AG10803 (cell line): ENCODE measurements at regions not wholly inside any gene's neighbourhood (a gene's known extent, or its start where the extent isn't known, plus 50 kb on each side); places are given as distances from the start of the nearest gene placed in this dataset.
A peak's percentile ranks its signal among the peaks of the same experiment; 100 is the strongest.
"Not testable (repeated sequence)": the region's sequence is repeated elsewhere in the genome, so short reads cannot be mapped to it uniquely, and the experiment has no call there.

Experiments
- DNase-seq: peaks from one replicate; pipeline ENCODE4 v3.0.0; 2010; ENCODE audit warnings: low read depth
- H3K4me3 ChIP-seq: 2 replicates; pipeline ENCODE4 v1.5.1; 2011; ENCODE audit warnings: mild to moderate bottlenecking, low read length, control low read depth
- TF ChIP-seq, protein P1 (sequence below): conservative IDR thresholded peaks from 2 replicates; pipeline ENCODE4 v1.5.1; 2011; ENCODE audit warnings: mild to moderate bottlenecking, low read length, control low read depth, inconsistent platforms

DNA sequence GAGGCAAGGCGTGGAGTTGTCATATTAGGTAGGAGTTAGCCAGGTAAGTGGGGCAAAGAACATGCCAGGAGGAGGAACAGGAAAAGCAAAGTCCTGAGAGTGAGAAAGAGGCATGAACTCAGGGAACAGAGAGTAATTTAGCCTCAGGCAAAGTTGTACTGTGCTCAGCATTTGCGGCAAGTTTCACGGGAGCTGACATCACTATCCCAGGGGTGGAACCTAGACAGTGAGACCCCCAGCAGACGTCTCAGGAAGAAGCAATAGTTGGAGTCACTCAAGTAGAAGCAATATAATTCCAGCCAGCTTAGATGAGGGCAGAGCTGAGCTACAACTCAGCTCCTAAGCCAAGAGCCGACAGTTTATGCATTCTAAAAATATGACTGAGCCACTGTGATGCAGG, 426.0 kb upstream of the ISX start:
- no peak for DNase-seq

DNA sequence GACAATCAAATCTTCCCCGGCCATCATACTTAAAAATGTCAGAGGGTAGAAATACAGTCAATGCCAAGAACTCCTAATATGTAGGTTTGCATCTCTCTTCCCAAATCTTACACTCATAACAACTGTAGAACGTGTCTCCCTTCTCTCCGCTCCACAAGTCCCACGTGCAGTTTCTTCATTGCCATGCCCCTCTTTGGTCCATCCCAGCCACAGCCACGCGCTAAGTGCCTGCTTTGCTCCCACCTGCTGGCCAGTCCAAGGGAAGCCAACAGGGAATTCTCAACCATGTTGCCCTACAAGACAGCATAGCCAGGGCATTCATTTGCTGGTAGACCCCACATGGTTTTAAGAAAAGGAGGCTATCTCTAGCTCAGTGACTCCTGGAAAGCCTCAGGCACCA, 420.6 kb upstream of the ISX start:
- TF ChIP-seq, protein P1, sequence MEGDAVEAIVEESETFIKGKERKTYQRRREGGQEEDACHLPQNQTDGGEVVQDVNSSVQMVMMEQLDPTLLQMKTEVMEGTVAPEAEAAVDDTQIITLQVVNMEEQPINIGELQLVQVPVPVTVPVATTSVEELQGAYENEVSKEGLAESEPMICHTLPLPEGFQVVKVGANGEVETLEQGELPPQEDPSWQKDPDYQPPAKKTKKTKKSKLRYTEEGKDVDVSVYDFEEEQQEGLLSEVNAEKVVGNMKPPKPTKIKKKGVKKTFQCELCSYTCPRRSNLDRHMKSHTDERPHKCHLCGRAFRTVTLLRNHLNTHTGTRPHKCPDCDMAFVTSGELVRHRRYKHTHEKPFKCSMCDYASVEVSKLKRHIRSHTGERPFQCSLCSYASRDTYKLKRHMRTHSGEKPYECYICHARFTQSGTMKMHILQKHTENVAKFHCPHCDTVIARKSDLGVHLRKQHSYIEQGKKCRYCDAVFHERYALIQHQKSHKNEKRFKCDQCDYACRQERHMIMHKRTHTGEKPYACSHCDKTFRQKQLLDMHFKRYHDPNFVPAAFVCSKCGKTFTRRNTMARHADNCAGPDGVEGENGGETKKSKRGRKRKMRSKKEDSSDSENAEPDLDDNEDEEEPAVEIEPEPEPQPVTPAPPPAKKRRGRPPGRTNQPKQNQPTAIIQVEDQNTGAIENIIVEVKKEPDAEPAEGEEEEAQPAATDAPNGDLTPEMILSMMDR, result no peak
- no peak for DNase-seq
- H3K4me3 ChIP-seq, result no peak overlapping the region

More for the DNA sequence above, 426.0 kb upstream of the ISX start:
- TF ChIP-seq, protein P1, result no peak
- H3K4me3 ChIP-seq, result no peak overlapping the region

DNA sequence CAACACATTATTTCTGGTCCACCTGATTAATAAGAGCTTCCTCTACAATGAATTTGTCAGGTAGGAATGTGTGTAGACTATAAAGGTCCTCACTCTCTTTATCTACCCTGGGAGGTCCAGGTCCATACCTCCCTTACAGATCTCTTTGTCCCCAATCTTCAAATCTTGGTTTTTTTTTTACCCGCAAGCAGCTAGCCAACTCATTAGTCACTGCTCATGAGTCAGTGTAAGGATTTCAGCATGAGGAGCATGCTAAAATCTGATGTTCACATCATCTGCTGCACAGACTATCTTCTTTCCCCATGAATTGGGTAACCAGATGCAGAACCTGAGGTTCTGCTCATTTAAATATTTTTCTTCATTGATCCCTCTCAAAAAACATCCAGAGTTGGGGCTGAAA, 397.0 kb upstream of the ISX start:
- peak; percentile 51 for DNase-seq
- TF ChIP-seq, protein P1, result no peak
- no peak overlapping the region for H3K4me3 ChIP-seq

DNA sequence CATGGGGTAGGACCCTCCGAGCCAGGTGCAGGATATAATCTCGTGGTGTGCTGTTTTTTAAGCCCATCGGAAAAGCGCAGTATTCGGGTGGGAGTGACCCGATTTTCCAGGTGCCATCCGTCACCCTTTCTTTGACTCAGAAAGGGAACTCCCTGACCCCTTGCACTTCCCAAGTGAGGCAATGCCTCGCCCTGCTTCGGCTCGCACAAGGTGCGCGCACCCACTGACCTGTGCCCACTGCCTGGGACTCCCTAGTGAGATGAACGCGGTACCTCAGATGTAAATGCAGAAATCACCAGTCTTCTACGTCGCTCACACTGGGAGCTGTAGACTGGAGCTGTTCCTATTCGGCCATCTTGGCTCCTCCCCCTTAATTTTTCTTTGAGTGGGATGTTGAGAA, 382.9 kb upstream of the ISX start:
- not testable (repeated sequence) for DNase-seq, H3K4me3 ChIP-seq

DNA sequence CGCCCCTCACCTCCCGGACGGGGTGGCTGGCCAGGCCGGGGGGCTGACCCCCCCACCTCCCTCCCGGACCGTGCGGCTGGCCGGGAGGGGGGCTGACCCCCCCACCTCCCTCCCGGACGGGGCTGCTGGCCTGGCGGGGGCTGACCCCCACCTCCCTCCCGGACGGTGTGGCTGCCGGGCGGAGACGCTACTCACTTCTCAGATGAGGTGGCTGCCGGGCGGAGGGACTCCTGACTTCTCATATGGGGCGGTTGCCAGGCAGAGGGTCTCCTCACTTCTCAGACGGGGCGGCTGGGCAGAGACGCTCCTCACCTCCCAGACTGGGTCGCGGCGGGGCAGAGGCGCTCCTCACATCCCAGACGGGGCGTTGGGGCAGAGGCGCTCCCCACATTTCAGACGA, 381.7 kb upstream of the ISX start:
- not testable (repeated sequence) for H3K4me3 ChIP-seq, DNase-seq

DNA sequence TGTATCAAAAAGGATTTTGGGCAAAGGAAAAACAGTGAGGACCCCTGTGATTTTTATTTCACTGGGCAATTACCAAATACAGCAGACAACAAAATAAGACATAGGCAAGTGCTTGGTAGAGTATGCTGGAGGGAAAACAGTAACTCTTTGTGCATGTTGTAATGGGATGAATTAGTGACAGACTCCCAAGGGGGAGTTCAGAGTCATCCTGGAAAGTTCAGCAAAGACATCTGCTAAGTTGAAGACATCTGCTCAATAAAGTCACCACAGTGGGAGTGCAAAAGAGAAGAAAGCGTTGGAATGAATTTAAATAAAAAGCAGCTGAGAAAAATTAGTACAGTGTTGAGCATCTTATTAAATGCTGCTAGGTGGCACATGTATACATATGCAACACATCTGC, 378.8 kb upstream of the ISX start:
- DNase-seq, result no peak
- TF ChIP-seq, protein P1, result no peak
- no peak overlapping the region for H3K4me3 ChIP-seq

DNA sequence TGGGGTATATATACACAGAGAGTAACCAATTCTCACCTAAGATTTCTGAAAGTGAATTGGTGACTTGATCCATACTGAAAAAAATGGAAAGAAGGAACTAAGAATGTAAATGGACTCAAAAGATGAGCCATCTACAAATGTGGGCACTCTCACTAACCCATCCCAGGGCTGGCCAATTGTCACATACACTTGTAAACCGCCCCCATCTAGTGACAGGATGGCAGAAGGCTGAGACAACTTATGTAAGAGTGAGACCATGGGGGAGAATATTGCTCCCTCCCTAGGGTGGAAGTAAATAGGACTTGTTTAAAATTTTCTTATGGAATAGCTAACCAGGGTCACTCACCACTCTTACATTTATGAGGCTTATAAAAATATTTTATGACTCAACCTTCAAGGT, 377.1 kb upstream of the ISX start:
- no peak overlapping the region for H3K4me3 ChIP-seq
- DNase-seq, result no peak
- TF ChIP-seq, protein P1, result no peak

DNA sequence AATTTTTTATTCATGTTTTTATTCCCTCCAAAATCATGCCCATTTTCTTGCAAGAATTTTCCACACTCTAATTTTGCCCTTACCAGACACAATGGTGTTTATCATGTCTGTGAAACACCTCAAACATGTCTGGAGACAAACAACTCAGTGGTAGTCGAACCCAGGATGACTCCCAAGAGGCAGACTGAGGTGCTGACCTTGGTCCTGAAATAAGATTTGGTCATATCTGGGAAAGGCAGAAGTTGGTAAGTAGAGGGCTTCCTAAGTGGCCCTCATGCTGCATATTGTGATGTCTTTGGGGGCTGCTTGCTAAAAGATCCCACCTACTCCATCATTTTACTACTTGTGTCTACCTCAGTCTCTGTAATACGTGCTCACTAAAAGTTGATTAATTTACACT, 369.4 kb upstream of the ISX start:
- TF ChIP-seq, protein P1, result no peak
- no peak overlapping the region for H3K4me3 ChIP-seq
- no peak for DNase-seq
